Mesenchymal stem cell (in vitro differentiated cells and primary cell): ENCODE measurements at regions not wholly inside any gene's neighbourhood (a gene's known extent, or its start where the extent isn't known, plus 50 kb on each side); places are given as distances from the start of the nearest gene placed in this dataset.
"Not testable (repeated sequence)": the region's sequence is repeated elsewhere in the genome, so short reads cannot be mapped to it uniquely, and the experiment has no call there.

Source experiments
- DNase-seq: peaks from one replicate; pipeline ENCODE4 v3.0.0-alpha.2; 2013
- H2AFZ ChIP-seq: one replicate; pipeline ENCODE4 v1.6.1; 2013; ENCODE audit warnings: low read depth, mild to moderate bottlenecking, control low read depth, inconsistent platforms, low read length, moderate library complexity
- H2AK5ac ChIP-seq: 2 replicates; pipeline ENCODE4 v1.6.1; 2013; ENCODE audit warnings: low read length, moderate library complexity, mild to moderate bottlenecking, inconsistent platforms; ENCODE audit not compliant: severe bottlenecking
- H2BK120ac ChIP-seq: one replicate; pipeline ENCODE4 v1.6.1; 2013; ENCODE audit warnings: low read depth, mild to moderate bottlenecking, inconsistent platforms, low read length, moderate library complexity
- H2BK12ac ChIP-seq, 2 experiments: one replicate each; pipeline ENCODE4 v1.6.1; 2013; ENCODE audit warnings: inconsistent platforms in 2 of 2, low read length in 2 of 2, mild to moderate bottlenecking in 2 of 2, moderate library complexity in 2 of 2, control low read depth in 1 of 2
- H2BK15ac ChIP-seq: one replicate; pipeline ENCODE4 v1.6.1; 2013; ENCODE audit warnings: mild to moderate bottlenecking, low read depth, inconsistent platforms; ENCODE audit not compliant: poor library complexity, severe bottlenecking
- H2BK5ac ChIP-seq: 2 replicates; pipeline ENCODE4 v1.6.1; 2013; ENCODE audit warnings: low read depth, mild to moderate bottlenecking, low read length, control low read depth, inconsistent platforms; ENCODE audit not compliant: poor library complexity, severe bottlenecking
- H3K14ac ChIP-seq, 2 experiments: one replicate each; pipeline ENCODE4 v1.6.1; 2013; ENCODE audit warnings: inconsistent platforms in 2 of 2, low read length in 2 of 2, control low read depth in 1 of 2, mild to moderate bottlenecking in 1 of 2, moderate library complexity in 1 of 2
- H3K18ac ChIP-seq, 2 experiments: one replicate each; pipeline ENCODE4 v1.6.1; 2013; ENCODE audit warnings: inconsistent platforms in 2 of 2, low read length in 2 of 2, control low read depth in 1 of 2, low read depth in 1 of 2, mild to moderate bottlenecking in 1 of 2
- H3K23ac ChIP-seq, 2 experiments: one replicate each; pipeline ENCODE4 v1.6.1; 2013; ENCODE audit warnings: inconsistent platforms in 2 of 2, low read length in 2 of 2, mild to moderate bottlenecking in 2 of 2, moderate library complexity in 2 of 2, control low read depth in 1 of 2
- H3K27ac ChIP-seq: 2 replicates; pipeline ENCODE4 v1.5.1; 2013; ENCODE audit warnings: mild to moderate bottlenecking, moderate library complexity, low read length, control low read depth, inconsistent platforms; ENCODE audit not compliant: poor library complexity, severe bottlenecking
- H3K27me3 ChIP-seq, 2 experiments: 2 replicates each; pipeline versions ENCODE4 v1.6.1 to v1.7.0; 2013; ENCODE audit warnings: low read length in 2 of 2, mild to moderate bottlenecking in 2 of 2, moderate library complexity in 2 of 2, control low read depth in 1 of 2, inconsistent platforms in 1 of 2; ENCODE audit not compliant: control insufficient read depth in 1 of 2, insufficient read depth in 1 of 2
- H3K36me3 ChIP-seq, 2 experiments: 2 replicates each; pipeline versions ENCODE4 v1.6.1 to v1.7.0; 2013; ENCODE audit warnings: low read length in 2 of 2, control low read depth in 1 of 2, inconsistent platforms in 1 of 2, low read depth in 1 of 2, mild to moderate bottlenecking in 1 of 2; ENCODE audit not compliant: insufficient read depth in 2 of 2, control insufficient read depth in 1 of 2
- H3K4ac ChIP-seq, 2 experiments: one replicate each; pipeline ENCODE4 v1.6.1; 2013; ENCODE audit warnings: inconsistent platforms in 2 of 2, low read length in 2 of 2, mild to moderate bottlenecking in 2 of 2, moderate library complexity in 2 of 2, control low read depth in 1 of 2, low read depth in 1 of 2
- H3K4me1 ChIP-seq: 2 replicates; pipeline ENCODE4 v1.6.1; 2013; ENCODE audit warnings: low read depth, low read length, control low read depth; ENCODE audit not compliant: control insufficient read depth, insufficient read depth
- H3K4me2 ChIP-seq: 2 replicates; pipeline ENCODE4 v1.6.1; 2013; ENCODE audit warnings: low read length, mild to moderate bottlenecking, inconsistent platforms; ENCODE audit not compliant: poor library complexity, severe bottlenecking
- H3K4me3 ChIP-seq, 2 experiments: 2 replicates each; pipeline versions ENCODE4 v1.5.1 to v1.7.0; 2013; ENCODE audit warnings: low read length in 2 of 2, mild to moderate bottlenecking in 2 of 2, control low read depth in 1 of 2, low read depth in 1 of 2; ENCODE audit not compliant: insufficient read depth in 1 of 2
- H3K79me1 ChIP-seq: replicated peaks from 2 replicates; pipeline ENCODE4 v1.6.1; 2013; ENCODE audit warnings: mild to moderate bottlenecking, control low read depth, low read length, inconsistent platforms; ENCODE audit not compliant: poor library complexity, severe bottlenecking
- H3K9ac ChIP-seq: 2 replicates; pipeline ENCODE4 v1.7.0; 2013; ENCODE audit warnings: mild to moderate bottlenecking, low read length, moderate library complexity
- H3K9me3 ChIP-seq: 2 replicates; pipeline ENCODE4 v1.7.0; 2013; ENCODE audit warnings: mild to moderate bottlenecking, low read length; ENCODE audit not compliant: control insufficient read depth
- H4K8ac ChIP-seq: one replicate; pipeline ENCODE4 v1.6.1; 2013; ENCODE audit warnings: inconsistent platforms, mild to moderate bottlenecking, low read length, moderate library complexity
- H4K91ac ChIP-seq: one replicate; pipeline ENCODE4 v1.6.1; 2013; ENCODE audit warnings: mild to moderate bottlenecking, low read length, inconsistent platforms
- WGBS: methylation state at CpG from one replicate; pipeline ENCODE4 v1.1.7; 2013; ENCODE audit warnings: mixed read lengths; 5-methylcytosine and 5-hydroxymethylcytosine counted together

DNA sequence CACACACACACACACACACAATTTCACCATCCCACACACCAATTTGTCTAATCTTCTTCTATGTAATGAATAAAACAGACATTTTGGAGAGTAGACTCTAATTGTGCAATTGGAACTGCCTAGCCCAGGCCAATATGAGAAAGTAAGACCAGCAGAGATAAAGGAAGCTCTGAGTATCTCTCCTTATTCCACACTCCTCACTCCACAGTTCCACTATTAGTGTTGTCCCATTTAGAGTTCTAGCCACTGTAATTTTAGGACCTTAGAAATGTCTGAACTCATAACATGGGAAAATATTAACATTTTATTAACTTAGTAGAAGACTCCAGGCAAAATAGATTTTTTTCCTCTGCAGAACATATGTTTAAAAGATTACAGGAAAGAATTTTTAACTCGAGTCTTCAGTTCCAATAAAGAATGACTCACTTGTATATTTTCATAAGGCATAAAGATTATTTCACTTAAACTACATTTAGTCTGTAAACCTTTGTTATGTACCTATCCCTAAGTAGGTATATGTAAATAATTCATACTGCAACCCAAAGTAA, 297.6 kb upstream of the INTU start:
- Histone ChIP-seq H3K9ac (no peak overlapping the region), H4K8ac (no peak overlapping the region), H3K4me3 (no peak overlapping the region), H2BK120ac (no peak overlapping the region), H3K18ac (no peak overlapping the region), H3K79me1 (no peaks in the 10 kb centered on the region), H2AK5ac (no peak overlapping the region), H2AFZ (no peak overlapping the region), H4K91ac (no peak overlapping the region), H2BK5ac (no peak overlapping the region), H3K27me3 (no peaks in the 10 kb centered on the region), H3K9me3 (no peaks in the 10 kb centered on the region), H3K27ac (no peak overlapping the region), H3K36me3 (no peaks in the 10 kb centered on the region), H3K14ac (no peak overlapping the region), H3K23ac (no peak overlapping the region), H3K4me1 (no peaks in the 10 kb centered on the region), H3K4me2 (no peak overlapping the region), H3K4ac (no peak overlapping the region), H2BK15ac (no peak overlapping the region), H2BK12ac (no peak overlapping the region)
- WGBS: no CpG with 5 or more reads among the region's 1 CpG
- no peak for DNase-seq

DNA sequence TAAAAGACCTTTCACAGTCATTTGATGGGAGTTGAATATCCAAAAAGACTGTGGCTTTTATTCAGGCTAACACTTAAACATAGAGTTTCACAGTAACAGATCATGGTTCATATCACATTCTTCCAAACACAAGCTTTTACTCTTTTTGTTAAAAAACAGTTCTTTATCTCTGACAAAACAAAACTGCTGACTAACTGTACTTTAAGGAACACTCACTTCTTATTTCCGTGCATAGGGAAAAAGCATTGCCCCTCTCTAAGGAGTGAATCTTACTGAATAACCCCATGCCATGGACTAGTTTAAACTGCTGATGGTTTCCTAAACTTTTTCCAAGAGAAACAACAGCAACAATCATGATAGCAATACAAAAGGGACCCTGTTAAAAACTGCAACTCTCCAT, 297.0 kb upstream of the INTU start:
- H3K79me1 ChIP-seq: no peaks in the 10 kb centered on the region
- H2BK12ac ChIP-seq: no peak overlapping the region
- no peak overlapping the region for H3K27ac ChIP-seq
- no peak overlapping the region for H2AK5ac ChIP-seq
- H2AFZ ChIP-seq: no peak overlapping the region
- no peak overlapping the region for H2BK15ac ChIP-seq
- H3K4me1 ChIP-seq: no peaks in the 10 kb centered on the region
- H3K23ac ChIP-seq: no peak overlapping the region
- H3K4ac ChIP-seq: no peak overlapping the region
- no peak overlapping the region for H3K18ac ChIP-seq
- no peak overlapping the region for H2BK5ac ChIP-seq
- 95% methylated on average over 1 of the region's 1 CpG for WGBS
- DNase-seq: no peak
- no peak overlapping the region for H4K8ac ChIP-seq
- no peak overlapping the region for H3K9ac ChIP-seq
- H3K36me3 ChIP-seq: no peaks in the 10 kb centered on the region
- no peak overlapping the region for H4K91ac ChIP-seq
- no peak overlapping the region for H2BK120ac ChIP-seq
- H3K27me3 ChIP-seq: no peaks in the 10 kb centered on the region
- H3K14ac ChIP-seq: no peak overlapping the region
- H3K4me2 ChIP-seq: no peak overlapping the region
- no peaks in the 10 kb centered on the region for H3K9me3 ChIP-seq
- no peak overlapping the region for H3K4me3 ChIP-seq

DNA sequence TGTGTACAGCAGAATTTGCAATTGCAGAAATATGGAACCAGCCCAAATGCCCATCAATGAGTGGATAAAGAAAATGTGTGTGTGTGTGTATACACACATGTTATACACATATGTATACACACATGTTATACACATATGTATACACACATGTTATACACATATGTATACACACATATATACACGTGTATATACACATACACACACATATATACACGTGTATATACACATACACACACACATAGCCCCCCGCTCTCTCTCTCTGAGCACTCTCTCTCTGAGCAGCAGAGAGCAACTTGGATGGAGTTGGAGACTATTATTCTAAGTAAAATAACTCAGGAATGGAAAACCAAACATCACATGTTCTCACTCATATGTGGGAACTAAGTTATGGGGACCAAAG, 289.6 kb upstream of the INTU start:
- H2AFZ ChIP-seq, H2BK5ac ChIP-seq, H4K8ac ChIP-seq, H3K4ac ChIP-seq, H3K36me3 ChIP-seq, H3K14ac ChIP-seq, H2AK5ac ChIP-seq, H3K18ac ChIP-seq, H3K4me2 ChIP-seq, H3K79me1 ChIP-seq, H2BK12ac ChIP-seq, H3K4me3 ChIP-seq, H2BK15ac ChIP-seq, H3K9me3 ChIP-seq, H3K23ac ChIP-seq, H3K4me1 ChIP-seq, H3K27me3 ChIP-seq, H3K27ac ChIP-seq, H2BK120ac ChIP-seq, DNase-seq, H3K9ac ChIP-seq, H4K91ac ChIP-seq: not testable (repeated sequence)
- 67% methylated on average over 2 of the region's 3 CpGs for WGBS

DNA sequence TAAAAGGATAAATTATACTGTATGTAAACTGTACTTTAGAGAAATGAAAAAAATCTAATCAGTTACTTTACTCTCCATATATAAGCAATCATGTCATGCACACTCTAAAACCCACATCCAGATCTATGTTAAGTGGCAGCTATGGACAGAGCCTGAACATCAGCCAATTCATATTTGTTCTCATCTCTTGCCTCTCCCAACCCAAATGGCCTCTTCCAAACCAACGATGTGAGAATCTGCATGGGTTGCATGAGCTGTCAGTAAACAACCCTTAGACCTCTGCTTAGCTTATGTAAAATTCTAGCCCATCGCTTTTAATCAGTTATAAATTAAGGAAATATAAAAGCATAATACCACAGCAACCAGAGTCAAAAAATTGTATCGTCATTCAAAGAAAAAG, 288.7 kb upstream of the INTU start:
- Histone ChIP-seq H4K8ac (no peak overlapping the region), H3K18ac (no peak overlapping the region), H3K9me3 (no peaks in the 10 kb centered on the region), H2AFZ (no peak overlapping the region), H2BK120ac (no peak overlapping the region), H3K14ac (no peak overlapping the region), H2BK12ac (no peak overlapping the region), H3K4ac (no peak overlapping the region), H3K36me3 (no peaks in the 10 kb centered on the region), H2BK15ac (no peak overlapping the region), H3K27me3 (no peaks in the 10 kb centered on the region), H3K4me3 (no peak overlapping the region), H3K27ac (no peak overlapping the region), H2AK5ac (no peak overlapping the region), H3K4me1 (no peaks in the 10 kb centered on the region), H3K9ac (no peak overlapping the region), H2BK5ac (no peak overlapping the region), H3K79me1 (no peaks in the 10 kb centered on the region), H3K4me2 (no peak overlapping the region), H3K23ac (no peak overlapping the region), H4K91ac (no peak overlapping the region)
- 97% methylated on average over 3 of the region's 3 CpGs for WGBS
- no peak for DNase-seq
